ENCODE measurements at regions not wholly inside any gene's neighbourhood (a gene's known extent, or its start where the extent isn't known, plus 50 kb on each side); places are given as distances from the start of the nearest gene placed in this dataset.

DNA sequence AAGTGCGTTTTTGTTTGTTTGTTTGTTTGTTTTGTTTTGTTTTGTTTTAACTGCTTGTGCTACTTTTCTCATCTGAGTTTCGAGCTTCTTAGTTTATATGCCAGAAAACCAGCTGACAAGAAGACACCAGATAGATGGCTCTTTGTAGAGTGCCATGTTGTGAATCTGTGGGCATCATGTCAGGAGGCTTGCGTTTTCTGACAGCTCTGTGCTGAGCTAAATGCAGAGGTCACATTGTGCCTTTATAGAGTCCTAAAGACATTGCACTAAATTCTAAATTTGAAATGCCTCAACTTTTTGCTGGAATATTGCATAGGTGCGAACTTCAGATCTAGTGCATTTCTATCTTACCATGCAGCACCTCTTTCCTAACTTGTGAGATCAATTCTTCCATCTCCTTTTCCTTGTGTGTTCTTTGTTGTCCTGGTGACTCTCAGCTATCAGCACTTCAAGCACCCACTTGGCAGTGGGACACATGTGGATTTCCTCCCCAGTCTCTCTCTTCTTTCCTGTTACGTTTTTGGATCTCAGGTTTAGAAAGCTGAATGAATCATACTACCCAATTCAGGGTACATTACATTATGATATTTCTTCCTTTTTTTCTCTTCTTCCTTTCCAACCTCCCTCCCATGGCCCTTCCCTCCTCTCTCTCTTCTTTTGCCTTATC lies 379.0 kb upstream of the RPS23 start:
- TF ChIP-seq, protein P1, sequence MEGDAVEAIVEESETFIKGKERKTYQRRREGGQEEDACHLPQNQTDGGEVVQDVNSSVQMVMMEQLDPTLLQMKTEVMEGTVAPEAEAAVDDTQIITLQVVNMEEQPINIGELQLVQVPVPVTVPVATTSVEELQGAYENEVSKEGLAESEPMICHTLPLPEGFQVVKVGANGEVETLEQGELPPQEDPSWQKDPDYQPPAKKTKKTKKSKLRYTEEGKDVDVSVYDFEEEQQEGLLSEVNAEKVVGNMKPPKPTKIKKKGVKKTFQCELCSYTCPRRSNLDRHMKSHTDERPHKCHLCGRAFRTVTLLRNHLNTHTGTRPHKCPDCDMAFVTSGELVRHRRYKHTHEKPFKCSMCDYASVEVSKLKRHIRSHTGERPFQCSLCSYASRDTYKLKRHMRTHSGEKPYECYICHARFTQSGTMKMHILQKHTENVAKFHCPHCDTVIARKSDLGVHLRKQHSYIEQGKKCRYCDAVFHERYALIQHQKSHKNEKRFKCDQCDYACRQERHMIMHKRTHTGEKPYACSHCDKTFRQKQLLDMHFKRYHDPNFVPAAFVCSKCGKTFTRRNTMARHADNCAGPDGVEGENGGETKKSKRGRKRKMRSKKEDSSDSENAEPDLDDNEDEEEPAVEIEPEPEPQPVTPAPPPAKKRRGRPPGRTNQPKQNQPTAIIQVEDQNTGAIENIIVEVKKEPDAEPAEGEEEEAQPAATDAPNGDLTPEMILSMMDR (IDR thresholded peaks at IDR 0.05; ENCODE audit: borderline replicate concordance, control extremely low read depth, extremely low read depth, insufficient read depth, missing control alignments): no peak

GRCh38 chr5:82656341-82656761 lies 378.2 kb upstream of the RPS23 start:
- no peak for DNase-seq (ENCODE audit: low spot score)
- TF ChIP-seq, protein P1 (IDR thresholded peaks at IDR 0.05; ENCODE audit: borderline replicate concordance, control extremely low read depth, extremely low read depth, insufficient read depth, missing control alignments): no peak
- in situ Hi-C loops (cut with MboI; ENCODE audit: low sequenced_read_pairs, unreplicated experiment): no loop called here

More for the DNA sequence above, 379.0 kb upstream of the RPS23 start:
- in situ Hi-C loops (cut with MboI; ENCODE audit: low sequenced_read_pairs, unreplicated experiment): no loop called here
- DNase-seq (ENCODE audit: low spot score): no peak

GRCh38 chr5:82655078-82655477 lies 376.9 kb upstream of the RPS23 start:
- in situ Hi-C loops (cut with MboI; ENCODE audit: low sequenced_read_pairs, unreplicated experiment): no loop called here
- TF ChIP-seq, protein P1 (IDR thresholded peaks at IDR 0.05; ENCODE audit: borderline replicate concordance, control extremely low read depth, extremely low read depth, insufficient read depth, missing control alignments): no peak
- no peak for DNase-seq (ENCODE audit: low spot score)

- in situ Hi-C loops (cut with MboI; ENCODE audit: low sequenced_read_pairs, unreplicated experiment): loop anchor here (10.0 to 25.0 kb wide), 2 partner anchors 787 to 905 kb away; no protein-coding TSS in a partner anchor
- DNase-seq (ENCODE audit: low spot score): no peak
- TF ChIP-seq, protein P1 (IDR thresholded peaks at IDR 0.05; ENCODE audit: borderline replicate concordance, control extremely low read depth, extremely low read depth, insufficient read depth, missing control alignments): no peak
Observed at GRCh38 chr5:82649943-82650342, 371.8 kb upstream of the RPS23 start.

DNA sequence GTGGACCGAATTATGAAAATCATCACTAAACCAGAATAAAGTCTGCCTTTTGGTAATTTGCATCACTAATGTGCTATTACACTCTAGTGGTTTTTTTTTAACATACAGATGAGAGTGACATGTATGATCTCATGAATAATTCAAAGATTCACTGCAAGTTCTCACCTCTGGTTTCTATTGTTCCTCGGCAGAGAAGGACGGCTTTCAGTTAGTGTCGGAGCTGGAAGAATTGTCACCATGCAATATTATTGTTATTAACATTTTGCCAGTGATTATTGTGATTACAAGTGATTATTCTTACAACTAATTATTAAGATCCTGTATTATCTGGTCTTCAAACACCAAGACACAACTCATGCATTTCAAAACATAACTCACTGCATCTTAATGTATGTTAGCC lies 366.6 kb upstream of the RPS23 start:
- in situ Hi-C loops (cut with MboI; ENCODE audit: low sequenced_read_pairs, unreplicated experiment): loop anchor here (10.0 to 25.0 kb wide), 2 partner anchors 793 to 910 kb away; no protein-coding TSS in a partner anchor
- TF ChIP-seq, protein P1 (IDR thresholded peaks at IDR 0.05; ENCODE audit: borderline replicate concordance, control extremely low read depth, extremely low read depth, insufficient read depth, missing control alignments): no peak
- DNase-seq (ENCODE audit: low spot score): no peak

- TF ChIP-seq, protein P1 (IDR thresholded peaks at IDR 0.05; ENCODE audit: borderline replicate concordance, control extremely low read depth, extremely low read depth, insufficient read depth, missing control alignments): no peak
- in situ Hi-C loops (cut with MboI; ENCODE audit: low sequenced_read_pairs, unreplicated experiment): loop anchor here (10.0 to 25.0 kb wide), 2 partner anchors 793 to 911 kb away; no protein-coding TSS in a partner anchor
- DNase-seq (ENCODE audit: low spot score): no peak
Observed at GRCh38 chr5:82644229-82644628, 366.1 kb upstream of the RPS23 start.

Data from GM13976 (cell line).